A549 (cell line): ENCODE measurements at regions not wholly inside any gene's neighbourhood (a gene's known extent, or its start where the extent isn't known, plus 50 kb on each side); places are given as distances from the start of the nearest gene placed in this dataset.
A peak's percentile ranks its signal among the peaks of the same experiment; 100 is the strongest.

Experiments used
- ATAC-seq, 2 experiments: fragments of 200-7000 bp in 1 of 2; fragments of >200 bp in 1 of 2; cut with Nextera tagmentation in 1 of 2; cut with Tn5 transposase in 1 of 2; 3 replicates each; pipeline versions ENCODE4 v1.8.0 to v1.9.1; 2018 to 2020; ENCODE audit warnings: mild to moderate bottlenecking in 1 of 2, moderate library complexity in 1 of 2
- CTCF ChIA-PET: fragments of 300-600 bp; sonication (Branson Sonifier 250); formaldehyde crosslinking; extraction: SDS; loops from one replicate; lab custom pipeline; 2021; ENCODE audit warnings: antibody characterized with exemption, inconsistent platforms; lab: Yijun Ruan, JAX
- POLR2A ChIA-PET: fragments of 350-600 bp; formaldehyde crosslinking; extraction: SDS; loops from one replicate; lab custom pipeline; 2021; ENCODE audit warnings: antibody characterized with exemption, inconsistent platforms; lab: Yijun Ruan, JAX
- DNase-seq, 2 experiments: peaks; one replicate each; pipeline versions ENCODE4 v3.0.0 to v3.0.0-alpha.2; 2011 to 2016; ENCODE audit warnings: low read depth in 1 of 2, low spot score in 1 of 2
- FAIRE-seq: peaks from 2 replicates; lab custom pipeline; 2011; peaks lifted over from hg19 to GRCh38; lab: Jason Lieb, UNC
- H3K27ac ChIP-seq, 2 experiments: fragments of >200 bp; sonication (Bioruptor Twin); formaldehyde crosslinking; 3 replicates each; pipeline ENCODE4 v1.5.1; 2016 to 2017
- H3K4me1 ChIP-seq: fragments of >200 bp; sonication (Bioruptor Twin); formaldehyde crosslinking; 3 replicates; pipeline ENCODE4 v1.6.1; 2016
- H3K4me2 ChIP-seq: fragments of >200 bp; sonication (Bioruptor Twin); formaldehyde crosslinking; 3 replicates; pipeline ENCODE4 v1.6.1; 2016
- H3K4me3 ChIP-seq: fragments of >200 bp; sonication (Bioruptor Twin); formaldehyde crosslinking; 3 replicates; pipeline ENCODE4 v1.5.1; 2016
- H3K9me3 ChIP-seq: fragments of >200 bp; sonication (Bioruptor Twin); formaldehyde crosslinking; 3 replicates; pipeline ENCODE4 v1.6.1; 2016
- BHLHE40 ChIP-seq: IDR thresholded peaks from 2 replicates; pipeline ENCODE4 v1.6.1; 2012; ENCODE audit warnings: low read depth, low read length, inconsistent platforms
- CBX2 ChIP-seq: fragments of 200-600 bp; sonication (generic); IDR thresholded peaks from 2 replicates; pipeline ENCODE4 v1.6.1; 2016; ENCODE audit warnings: low read depth, mild to moderate bottlenecking, borderline replicate concordance
- CBX8 ChIP-seq: fragments of 200-600 bp; sonication (generic); IDR thresholded peaks from 2 replicates; pipeline ENCODE4 v1.6.1; 2016
- CEBPB ChIP-seq, 2 experiments: fragments of >200 bp in 1 of 2; sonication (Bioruptor Twin) in 1 of 2; formaldehyde crosslinking in 1 of 2; IDR thresholded peaks; 2 replicates each; pipeline ENCODE4 v1.6.1; 2012 to 2016
- CHD2 ChIP-seq: fragments of 150-350 bp; IDR thresholded peaks from 2 replicates; pipeline ENCODE4 v1.6.1; 2014; ENCODE audit warnings: low read length; ENCODE audit not compliant: partially characterized antibody
- EP300 ChIP-seq, 2 experiments: fragments of >200 bp; sonication (Bioruptor Twin); formaldehyde crosslinking; IDR thresholded peaks; 2 replicates in 1 of 2; 3 replicates in 1 of 2; pipeline ENCODE4 v1.6.1; 2016 to 2017
- ESRRA ChIP-seq: fragments of 150-350 bp; IDR thresholded peaks from 2 replicates; pipeline ENCODE4 v1.6.1; 2014; ENCODE audit warnings: mild to moderate bottlenecking, low read length, borderline replicate concordance
- FOSB ChIP-seq: fragments of 250-450 bp; sonication (Bioruptor Pico); IDR thresholded peaks from 2 replicates; pipeline ENCODE4 v1.5.0; 2020; ENCODE audit warnings: mild to moderate bottlenecking, moderate library complexity
- FOSL2 ChIP-seq, 2 experiments: fragments of 450-650 bp in 1 of 2; fragments of >200 bp in 1 of 2; sonication (Bioruptor Twin) in 1 of 2; formaldehyde crosslinking; IDR thresholded peaks; 2 replicates each; pipeline versions ENCODE4 v1.5.0 to v1.6.1; 2016 to 2020; ENCODE audit warnings: mild to moderate bottlenecking in 1 of 2, moderate library complexity in 1 of 2
- FOXS1 ChIP-seq: fragments of 250-450 bp; sonication (Bioruptor Pico); IDR thresholded peaks from 2 replicates; pipeline ENCODE4 v1.5.0; 2020; ENCODE audit warnings: mild to moderate bottlenecking, moderate library complexity
- GATA3 ChIP-seq: IDR thresholded peaks from 2 replicates; pipeline ENCODE4 v1.6.1; 2012; ENCODE audit warnings: borderline replicate concordance
- HDAC2 ChIP-seq: fragments of 200-600 bp; sonication (generic); IDR thresholded peaks from 2 replicates; pipeline ENCODE4 v1.6.1; 2016
- HEYL ChIP-seq: fragments of 250-450 bp; sonication (Bioruptor Pico); IDR thresholded peaks from 2 replicates; pipeline ENCODE4 v1.8.0; 2021; ENCODE audit warnings: mild to moderate bottlenecking, moderate library complexity
- HOXB5 ChIP-seq: fragments of 250-450 bp; sonication (Bioruptor Pico); IDR thresholded peaks from 2 replicates; pipeline ENCODE4 v1.5.0; 2020; ENCODE audit warnings: mild to moderate bottlenecking, moderate library complexity
- JUN ChIP-seq, 2 experiments: fragments of >200 bp; sonication (Bioruptor Twin); formaldehyde crosslinking; IDR thresholded peaks; 2 replicates in 1 of 2; 3 replicates in 1 of 2; pipeline ENCODE4 v1.6.1; 2016 to 2017
- JUNB ChIP-seq: fragments of >200 bp; sonication (Bioruptor Twin); formaldehyde crosslinking; IDR thresholded peaks from 2 replicates; pipeline ENCODE4 v1.6.1; 2016
- MYC ChIP-seq: IDR thresholded peaks from 2 replicates; pipeline ENCODE4 v1.6.1; 2012; ENCODE audit warnings: mild to moderate bottlenecking, inconsistent platforms, low read length, improper control_type of control experiment, borderline replicate concordance
- PHF8 ChIP-seq: fragments of 200-600 bp; sonication (generic); IDR thresholded peaks from 2 replicates; pipeline ENCODE4 v1.6.1; 2016; ENCODE audit warnings: low read depth, mild to moderate bottlenecking, antibody characterized with exemption, moderate library complexity, borderline replicate concordance
- POLR2A ChIP-seq: IDR thresholded peaks from 2 replicates; pipeline ENCODE4 v1.6.1; 2012; ENCODE audit warnings: mild to moderate bottlenecking, low read length
- RAD21 ChIP-seq, 2 experiments: fragments of >200 bp in 1 of 2; sonication (Bioruptor Twin) in 1 of 2; formaldehyde crosslinking in 1 of 2; IDR thresholded peaks in 1 of 2; conservative IDR thresholded peaks in 1 of 2; 2 replicates in 1 of 2; 3 replicates in 1 of 2; pipeline ENCODE4 v1.6.1; 2012 to 2018; ENCODE audit warnings: inconsistent platforms in 1 of 2
- RCOR1 ChIP-seq: fragments of 150-350 bp; IDR thresholded peaks from 2 replicates; pipeline ENCODE4 v1.6.1; 2014; ENCODE audit warnings: antibody characterized with exemption, low read length, low read depth
- SMC3 ChIP-seq: fragments of >200 bp; sonication (Bioruptor Twin); formaldehyde crosslinking; IDR thresholded peaks from 3 replicates; pipeline ENCODE4 v1.6.1; 2018; ENCODE audit warnings: inconsistent platforms
- TFCP2L1 ChIP-seq: fragments of 250-450 bp; sonication (Bioruptor Pico); IDR thresholded peaks from 2 replicates; pipeline ENCODE4 v1.5.0; 2021; ENCODE audit warnings: mild to moderate bottlenecking
- TP53 ChIP-seq: fragments of 250-450 bp; sonication (Bioruptor Pico); IDR thresholded peaks from 2 replicates; pipeline ENCODE4 v1.5.0; 2021; ENCODE audit warnings: mild to moderate bottlenecking, moderate library complexity
- ZC3H11A ChIP-seq: fragments of 450-650 bp; IDR thresholded peaks from 2 replicates; pipeline ENCODE4 v1.6.1; 2014; ENCODE audit warnings: antibody characterized with exemption, mild to moderate bottlenecking
- WGBS: methylation state at CpG from one replicate; pipeline ENCODE4 v1.1.6; 2017; ENCODE audit errors: missing lambda C conversion rate; 5-methylcytosine and 5-hydroxymethylcytosine counted together
- TF ChIP-seq, protein P1 (sequence below): fragments of 150-350 bp; IDR thresholded peaks from 2 replicates; pipeline ENCODE4 v1.6.1; 2014; ENCODE audit warnings: low read depth, mild to moderate bottlenecking, low read length
- TF ChIP-seq, protein P2 (sequence below): fragments of 200-600 bp; sonication (generic); IDR thresholded peaks from 2 replicates; pipeline ENCODE4 v1.6.1; 2016; ENCODE audit warnings: antibody characterized with exemption, mild to moderate bottlenecking, moderate library complexity
- TF ChIP-seq, protein P3 (sequence below): IDR thresholded peaks from 2 replicates; pipeline ENCODE4 v1.6.1; 2012; ENCODE audit warnings: low read depth, borderline replicate concordance
- TF ChIP-seq, protein P4 (sequence below): fragments of >200 bp; sonication (Bioruptor Twin); formaldehyde crosslinking; IDR thresholded peaks from 3 replicates; pipeline ENCODE4 v1.6.1; 2016
- TF ChIP-seq, protein P5 (sequence below): IDR thresholded peaks from 2 replicates; pipeline ENCODE4 v1.6.1; 2012
- TF ChIP-seq, protein P6 (sequence below): fragments of 450-650 bp; IDR thresholded peaks from 2 replicates; pipeline ENCODE4 v1.6.1; 2014; ENCODE audit warnings: antibody characterized with exemption
- TF ChIP-seq, protein P7 (sequence below): IDR thresholded peaks from 2 replicates; pipeline ENCODE4 v1.6.1; 2012

DNA sequence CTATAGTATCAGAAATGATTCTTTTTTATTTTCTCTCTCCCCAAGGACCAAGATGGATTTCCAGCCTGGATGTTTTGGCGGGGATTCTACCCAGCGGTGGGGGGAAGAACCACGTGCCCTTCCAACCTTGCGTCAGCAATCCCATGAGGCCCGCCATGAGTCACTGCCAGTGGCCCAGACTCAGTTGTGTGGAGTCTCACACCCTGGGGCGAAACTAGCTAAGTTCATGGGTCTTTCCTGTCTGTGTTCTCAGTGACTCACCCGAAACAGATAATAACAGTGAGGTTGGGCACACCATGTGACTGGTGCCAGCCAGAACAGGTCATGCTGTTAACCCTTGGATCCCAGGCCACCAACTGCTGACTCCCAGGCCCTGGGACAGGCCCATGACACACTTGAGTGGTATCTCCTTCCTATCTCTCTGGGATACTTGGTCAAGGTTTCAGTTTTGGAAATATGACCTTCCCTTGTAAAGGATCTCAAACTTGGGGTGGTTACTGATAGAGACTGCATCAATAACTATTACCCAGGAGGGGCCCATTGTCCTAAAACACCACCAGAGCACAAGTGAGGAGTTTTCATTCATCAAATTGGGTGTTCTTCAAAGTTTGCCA is 98.0 kb upstream of the DUSP10 start:
- peak overlapping the region; percentile 92 to 95 for H3K27ac ChIP-seq

DNA sequence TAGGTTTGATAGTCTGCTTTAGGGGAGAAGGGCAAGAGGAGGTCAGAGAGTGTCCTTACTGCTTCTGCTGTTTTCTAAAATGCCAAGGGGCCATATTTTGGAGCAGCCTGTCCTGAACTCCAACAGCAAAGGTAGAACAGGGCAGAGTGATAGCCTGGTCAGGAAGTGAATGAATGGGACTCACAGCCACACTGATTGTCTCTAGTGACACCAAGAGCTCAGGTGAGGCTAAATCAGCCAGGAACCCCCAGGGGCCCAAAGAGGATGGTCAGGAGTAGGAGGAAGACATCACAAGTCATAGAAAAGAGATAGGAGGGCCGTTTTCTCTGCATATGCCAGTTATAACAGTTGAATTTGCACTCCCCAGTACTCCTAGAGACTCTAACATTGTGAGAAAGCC is 97.4 kb upstream of the DUSP10 start:
- WGBS, result 40% methylated on average over 1 of the region's 1 CpG
- FAIRE-seq, result no peak
- ATAC-seq, result peak in 1 of 2 experiments; percentile 20; a peak in 3 of 6 replicates
- ChIA-PET CTCF (no interaction called here), POLR2A (interaction anchor here (0.5 to 1.0 kb wide), 2 partner anchors 96 to 97 kb away, joined by 3 read pairs; partner anchors contain the start of gene DUSP10)
- H3K4me1 ChIP-seq, result peaks cover 27% of the 10 kb centered on the region
- no peak overlapping the region for H3K4me3 ChIP-seq
- peak overlapping the region; percentile 92 to 95 for H3K27ac ChIP-seq
- no peak for DNase-seq
- no peaks in the 10 kb centered on the region for H3K9me3 ChIP-seq
- H3K4me2 ChIP-seq, result peak overlapping the region; percentile 48
- TF ChIP-seq POLR2A (no peak), RCOR1 (no peak), RAD21 (conservative IDR thresholded peaks at IDR 0.05 in 1 of 2, IDR thresholded peaks at IDR 0.05 in 1 of 2) (no peak), CBX2 (no peak), JUN (IDR thresholded peaks at IDR 0.05) (no peak), FOSB (CRISPR knock-in tag) (no peak), BHLHE40 (no peak), TP53 (CRISPR knock-in tag) (no peak), CHD2 (no peak), ZC3H11A (no peak), HDAC2 (no peak)
- TF ChIP-seq, protein P1, sequence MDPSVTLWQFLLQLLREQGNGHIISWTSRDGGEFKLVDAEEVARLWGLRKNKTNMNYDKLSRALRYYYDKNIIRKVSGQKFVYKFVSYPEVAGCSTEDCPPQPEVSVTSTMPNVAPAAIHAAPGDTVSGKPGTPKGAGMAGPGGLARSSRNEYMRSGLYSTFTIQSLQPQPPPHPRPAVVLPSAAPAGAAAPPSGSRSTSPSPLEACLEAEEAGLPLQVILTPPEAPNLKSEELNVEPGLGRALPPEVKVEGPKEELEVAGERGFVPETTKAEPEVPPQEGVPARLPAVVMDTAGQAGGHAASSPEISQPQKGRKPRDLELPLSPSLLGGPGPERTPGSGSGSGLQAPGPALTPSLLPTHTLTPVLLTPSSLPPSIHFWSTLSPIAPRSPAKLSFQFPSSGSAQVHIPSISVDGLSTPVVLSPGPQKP, result no peak
- TF ChIP-seq, protein P2, sequence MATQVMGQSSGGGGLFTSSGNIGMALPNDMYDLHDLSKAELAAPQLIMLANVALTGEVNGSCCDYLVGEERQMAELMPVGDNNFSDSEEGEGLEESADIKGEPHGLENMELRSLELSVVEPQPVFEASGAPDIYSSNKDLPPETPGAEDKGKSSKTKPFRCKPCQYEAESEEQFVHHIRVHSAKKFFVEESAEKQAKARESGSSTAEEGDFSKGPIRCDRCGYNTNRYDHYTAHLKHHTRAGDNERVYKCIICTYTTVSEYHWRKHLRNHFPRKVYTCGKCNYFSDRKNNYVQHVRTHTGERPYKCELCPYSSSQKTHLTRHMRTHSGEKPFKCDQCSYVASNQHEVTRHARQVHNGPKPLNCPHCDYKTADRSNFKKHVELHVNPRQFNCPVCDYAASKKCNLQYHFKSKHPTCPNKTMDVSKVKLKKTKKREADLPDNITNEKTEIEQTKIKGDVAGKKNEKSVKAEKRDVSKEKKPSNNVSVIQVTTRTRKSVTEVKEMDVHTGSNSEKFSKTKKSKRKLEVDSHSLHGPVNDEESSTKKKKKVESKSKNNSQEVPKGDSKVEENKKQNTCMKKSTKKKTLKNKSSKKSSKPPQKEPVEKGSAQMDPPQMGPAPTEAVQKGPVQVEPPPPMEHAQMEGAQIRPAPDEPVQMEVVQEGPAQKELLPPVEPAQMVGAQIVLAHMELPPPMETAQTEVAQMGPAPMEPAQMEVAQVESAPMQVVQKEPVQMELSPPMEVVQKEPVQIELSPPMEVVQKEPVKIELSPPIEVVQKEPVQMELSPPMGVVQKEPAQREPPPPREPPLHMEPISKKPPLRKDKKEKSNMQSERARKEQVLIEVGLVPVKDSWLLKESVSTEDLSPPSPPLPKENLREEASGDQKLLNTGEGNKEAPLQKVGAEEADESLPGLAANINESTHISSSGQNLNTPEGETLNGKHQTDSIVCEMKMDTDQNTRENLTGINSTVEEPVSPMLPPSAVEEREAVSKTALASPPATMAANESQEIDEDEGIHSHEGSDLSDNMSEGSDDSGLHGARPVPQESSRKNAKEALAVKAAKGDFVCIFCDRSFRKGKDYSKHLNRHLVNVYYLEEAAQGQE, result no peak

More for the DNA sequence above, 98.0 kb upstream of the DUSP10 start:
- peak; percentile 75 to 92 for DNase-seq
- POLR2A ChIA-PET, result interaction anchor here (0.5 to 1.0 kb wide), 2 partner anchors 97 to 98 kb away, joined by 3 read pairs; partner anchors contain the start of gene DUSP10
- Histone ChIP-seq H3K9me3 (no peaks in the 10 kb centered on the region), H3K4me3 (no peak overlapping the region), H3K4me2 (peak overlapping the region; percentile 48), H3K4me1 (peaks cover 27% of the 10 kb centered on the region)
- CTCF ChIA-PET, result interaction anchor here (3.0 kb wide), 1 partner anchor 12 kb away, joined by 11 read pairs; no protein-coding TSS in a partner anchor
- no peak for FAIRE-seq
- TF ChIP-seq, protein P3, sequence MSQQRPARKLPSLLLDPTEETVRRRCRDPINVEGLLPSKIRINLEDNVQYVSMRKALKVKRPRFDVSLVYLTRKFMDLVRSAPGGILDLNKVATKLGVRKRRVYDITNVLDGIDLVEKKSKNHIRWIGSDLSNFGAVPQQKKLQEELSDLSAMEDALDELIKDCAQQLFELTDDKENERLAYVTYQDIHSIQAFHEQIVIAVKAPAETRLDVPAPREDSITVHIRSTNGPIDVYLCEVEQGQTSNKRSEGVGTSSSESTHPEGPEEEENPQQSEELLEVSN, result peak; percentile 98
- TF ChIP-seq MYC, result peak; percentile 86
- peak; percentile 78 to 86; a peak in 4 of 5 replicates for TF ChIP-seq JUN (IDR thresholded peaks at IDR 0.05)
- peak; percentile 52; the same call in 1 of the 2 replicates for TF ChIP-seq FOXS1 (CRISPR knock-in tag)
- TF ChIP-seq GATA3, result peak; percentile 66
- TF ChIP-seq SMC3, result peak; percentile 44; the same call in 1 of the 3 replicates
- no peak for TF ChIP-seq TFCP2L1 (CRISPR knock-in tag)
- TF ChIP-seq, protein P4, sequence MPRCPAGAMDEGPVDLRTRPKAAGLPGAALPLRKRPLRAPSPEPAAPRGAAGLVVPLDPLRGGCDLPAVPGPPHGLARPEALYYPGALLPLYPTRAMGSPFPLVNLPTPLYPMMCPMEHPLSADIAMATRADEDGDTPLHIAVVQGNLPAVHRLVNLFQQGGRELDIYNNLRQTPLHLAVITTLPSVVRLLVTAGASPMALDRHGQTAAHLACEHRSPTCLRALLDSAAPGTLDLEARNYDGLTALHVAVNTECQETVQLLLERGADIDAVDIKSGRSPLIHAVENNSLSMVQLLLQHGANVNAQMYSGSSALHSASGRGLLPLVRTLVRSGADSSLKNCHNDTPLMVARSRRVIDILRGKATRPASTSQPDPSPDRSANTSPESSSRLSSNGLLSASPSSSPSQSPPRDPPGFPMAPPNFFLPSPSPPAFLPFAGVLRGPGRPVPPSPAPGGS, result no peak; the same call in 2 of the 3 replicates
- TF ChIP-seq RAD21 (conservative IDR thresholded peaks at IDR 0.05 in 1 of 2, IDR thresholded peaks at IDR 0.05 in 1 of 2), result peak in 1 of 2 experiments; percentile 61; a peak in 4 of 5 replicates
- 0 out of 2 replicates have a peak, but pooled peaks have one; percentile 5 for TF ChIP-seq ESRRA
- 0 out of 2 replicates have a peak, but pooled peaks have one; percentile 47 for TF ChIP-seq HEYL (CRISPR knock-in tag)
- TF ChIP-seq, protein P5, sequence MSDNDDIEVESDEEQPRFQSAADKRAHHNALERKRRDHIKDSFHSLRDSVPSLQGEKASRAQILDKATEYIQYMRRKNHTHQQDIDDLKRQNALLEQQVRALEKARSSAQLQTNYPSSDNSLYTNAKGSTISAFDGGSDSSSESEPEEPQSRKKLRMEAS, result peak; percentile 98
- TF ChIP-seq, protein P6, sequence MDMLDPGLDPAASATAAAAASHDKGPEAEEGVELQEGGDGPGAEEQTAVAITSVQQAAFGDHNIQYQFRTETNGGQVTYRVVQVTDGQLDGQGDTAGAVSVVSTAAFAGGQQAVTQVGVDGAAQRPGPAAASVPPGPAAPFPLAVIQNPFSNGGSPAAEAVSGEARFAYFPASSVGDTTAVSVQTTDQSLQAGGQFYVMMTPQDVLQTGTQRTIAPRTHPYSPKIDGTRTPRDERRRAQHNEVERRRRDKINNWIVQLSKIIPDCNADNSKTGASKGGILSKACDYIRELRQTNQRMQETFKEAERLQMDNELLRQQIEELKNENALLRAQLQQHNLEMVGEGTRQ, result peak; percentile 88
- TF ChIP-seq, protein P7, sequence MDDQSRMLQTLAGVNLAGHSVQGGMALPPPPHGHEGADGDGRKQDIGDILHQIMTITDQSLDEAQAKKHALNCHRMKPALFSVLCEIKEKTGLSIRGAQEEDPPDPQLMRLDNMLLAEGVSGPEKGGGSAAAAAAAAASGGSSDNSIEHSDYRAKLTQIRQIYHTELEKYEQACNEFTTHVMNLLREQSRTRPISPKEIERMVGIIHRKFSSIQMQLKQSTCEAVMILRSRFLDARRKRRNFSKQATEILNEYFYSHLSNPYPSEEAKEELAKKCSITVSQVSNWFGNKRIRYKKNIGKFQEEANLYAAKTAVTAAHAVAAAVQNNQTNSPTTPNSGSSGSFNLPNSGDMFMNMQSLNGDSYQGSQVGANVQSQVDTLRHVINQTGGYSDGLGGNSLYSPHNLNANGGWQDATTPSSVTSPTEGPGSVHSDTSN, result no peak
- TF ChIP-seq CBX8, result no peak
- no peak for TF ChIP-seq PHF8
- peak; percentile 93 for TF ChIP-seq JUNB
- peak; percentile 69; the same call in 1 of the 2 replicates for TF ChIP-seq HOXB5 (CRISPR knock-in tag)
- TF ChIP-seq EP300 (IDR thresholded peaks at IDR 0.05), result peak; percentile 67 to 82; a peak in 3 of 5 replicates
- TF ChIP-seq FOSL2 (IDR thresholded peaks at IDR 0.05), result peak; percentile 89
- peak; percentile 93 for TF ChIP-seq FOSL2 (CRISPR knock-in tag; IDR thresholded peaks at IDR 0.05)
- TF ChIP-seq CEBPB (IDR thresholded peaks at IDR 0.05), result peak in 1 of 2 experiments; percentile 72; a peak in 2 of 4 replicates
- peak; percentile 95 to 96 for ATAC-seq
- WGBS, result 13% methylated on average over 6 of the region's 7 CpGs
